ENCODE measurements at regions not wholly inside any gene's neighbourhood (a gene's known extent, or its start where the extent isn't known, plus 50 kb on each side); places are given as distances from the start of the nearest gene placed in this dataset.
"Not testable (repeated sequence)": the region's sequence is repeated elsewhere in the genome, so short reads cannot be mapped to it uniquely, and the experiment has no call there.

GRCh38 chr3:197420115-197420514 is 121.7 kb upstream of the DLG1 start:
- Histone ChIP-seq H3K4me1 (ENCODE audit: low read length) (peaks cover 10% of the 10 kb centered on the region), H2AFZ (ENCODE audit: low read depth, low read length) (no peak overlapping the region), H3K4me3 (ENCODE audit: low read length) (no peak overlapping the region), H3K27me3 (ENCODE audit: low read depth, low read length) (peaks cover 27% of the 10 kb centered on the region), H3K36me3 (replicated peaks; ENCODE audit: low read depth, low read length) (no peaks in the 10 kb centered on the region), H4K20me1 (ENCODE audit: insufficient read depth, low read length) (no peaks in the 10 kb centered on the region), H3K27ac (ENCODE audit: low read length) (no peak overlapping the region), H3K79me2 (ENCODE audit: low read length) (no peaks in the 10 kb centered on the region), H3K4me2 (ENCODE audit: low read length) (no peak overlapping the region), H3K9me3 (ENCODE audit: insufficient read depth, low read length) (no peaks in the 10 kb centered on the region), H3K9ac (ENCODE audit: low read length) (no peak overlapping the region)
- TF ChIP-seq CTCF (IDR thresholded peaks at IDR 0.05; ENCODE audit: low read depth, low read length) = no peak
- TF ChIP-seq EZH2phosphoT487 (IDR thresholded peaks at IDR 0.05; ENCODE audit: low read depth) = no peak

GRCh38 chr3:197419696-197420095 is 121.3 kb upstream of the DLG1 start:
- H3K4me3 ChIP-seq (ENCODE audit: low read length) = no peak overlapping the region
- no peaks in the 10 kb centered on the region for H3K36me3 ChIP-seq (replicated peaks; ENCODE audit: low read depth, low read length)
- TF ChIP-seq CTCF (IDR thresholded peaks at IDR 0.05; ENCODE audit: low read depth, low read length) (no peak), EZH2phosphoT487 (IDR thresholded peaks at IDR 0.05; ENCODE audit: low read depth) (no peak)
- peaks cover 25% of the 10 kb centered on the region for H3K27me3 ChIP-seq (ENCODE audit: low read depth, low read length)
- H3K27ac ChIP-seq (ENCODE audit: low read length) = no peak overlapping the region
- no peaks in the 10 kb centered on the region for H3K79me2 ChIP-seq (ENCODE audit: low read length)
- H3K4me1 ChIP-seq (ENCODE audit: low read length) = peaks cover 10% of the 10 kb centered on the region
- no peak overlapping the region for H2AFZ ChIP-seq (ENCODE audit: low read depth, low read length)
- no peaks in the 10 kb centered on the region for H3K9me3 ChIP-seq (ENCODE audit: insufficient read depth, low read length)
- no peak overlapping the region for H3K4me2 ChIP-seq (ENCODE audit: low read length)
- H3K9ac ChIP-seq (ENCODE audit: low read length) = no peak overlapping the region
- no peaks in the 10 kb centered on the region for H4K20me1 ChIP-seq (ENCODE audit: insufficient read depth, low read length)

GRCh38 chr3:197417911-197418618 is 119.7 kb upstream of the DLG1 start:
- TF ChIP-seq EZH2phosphoT487 (IDR thresholded peaks at IDR 0.05; ENCODE audit: low read depth) = no peak
- TF ChIP-seq CTCF (IDR thresholded peaks at IDR 0.05; ENCODE audit: low read depth, low read length) = no peak
- no peaks in the 10 kb centered on the region for H3K36me3 ChIP-seq (replicated peaks; ENCODE audit: low read depth, low read length)
- no peak overlapping the region for H3K4me3 ChIP-seq (ENCODE audit: low read length)
- H3K4me2 ChIP-seq (ENCODE audit: low read length) = peak overlapping the region; percentile 46; the same call in 1 of the 2 replicates
- H3K27ac ChIP-seq (ENCODE audit: low read length) = no peak overlapping the region
- H3K9me3 ChIP-seq (ENCODE audit: insufficient read depth, low read length) = no peaks in the 10 kb centered on the region
- 0 out of 2 replicates have a peak overlapping the region, but pooled peaks have one; percentile 25 for H2AFZ ChIP-seq (ENCODE audit: low read depth, low read length)
- no peak overlapping the region for H3K9ac ChIP-seq (ENCODE audit: low read length)
- peaks cover 20% of the 10 kb centered on the region for H3K27me3 ChIP-seq (ENCODE audit: low read depth, low read length)
- no peaks in the 10 kb centered on the region for H4K20me1 ChIP-seq (ENCODE audit: insufficient read depth, low read length)
- H3K79me2 ChIP-seq (ENCODE audit: low read length) = no peaks in the 10 kb centered on the region
- peaks cover 10% of the 10 kb centered on the region for H3K4me1 ChIP-seq (ENCODE audit: low read length)

GRCh38 chr3:197417441-197417840 is 119.0 kb upstream of the DLG1 start:
- Histone ChIP-seq H3K27ac (ENCODE audit: low read length) (no peak overlapping the region), H3K4me3 (ENCODE audit: low read length) (no peak overlapping the region), H3K9ac (ENCODE audit: low read length) (no peak overlapping the region), H3K4me2 (ENCODE audit: low read length) (0 out of 2 replicates have a peak overlapping the region, but pooled peaks have one; percentile 46), H3K9me3 (ENCODE audit: insufficient read depth, low read length) (no peaks in the 10 kb centered on the region), H3K36me3 (replicated peaks; ENCODE audit: low read depth, low read length) (no peaks in the 10 kb centered on the region), H3K79me2 (ENCODE audit: low read length) (no peaks in the 10 kb centered on the region), H4K20me1 (ENCODE audit: insufficient read depth, low read length) (no peaks in the 10 kb centered on the region), H3K27me3 (ENCODE audit: low read depth, low read length) (peaks cover 16% of the 10 kb centered on the region), H2AFZ (ENCODE audit: low read depth, low read length) (peak overlapping the region; percentile 25; the same call in 1 of the 2 replicates), H3K4me1 (ENCODE audit: low read length) (peaks cover 10% of the 10 kb centered on the region)
- TF ChIP-seq EZH2phosphoT487 (IDR thresholded peaks at IDR 0.05; ENCODE audit: low read depth) (no peak), CTCF (IDR thresholded peaks at IDR 0.05; ENCODE audit: low read depth, low read length) (no peak)

GRCh38 chr3:197411899-197412298 is 113.5 kb upstream of the DLG1 start:
- not testable (repeated sequence) for H3K27me3 ChIP-seq (ENCODE audit: low read depth, low read length); H3K4me2 ChIP-seq (ENCODE audit: low read length); H3K4me3 ChIP-seq (ENCODE audit: low read length); H3K4me1 ChIP-seq (ENCODE audit: low read length); H3K9me3 ChIP-seq (ENCODE audit: insufficient read depth, low read length); H3K27ac ChIP-seq (ENCODE audit: low read length); H3K79me2 ChIP-seq (ENCODE audit: low read length); H3K9ac ChIP-seq (ENCODE audit: low read length); H3K36me3 ChIP-seq (replicated peaks; ENCODE audit: low read depth, low read length); H2AFZ ChIP-seq (ENCODE audit: low read depth, low read length); H4K20me1 ChIP-seq (ENCODE audit: insufficient read depth, low read length)

GRCh38 chr3:197410170-197410569 is 111.8 kb upstream of the DLG1 start:
- H3K79me2 ChIP-seq (ENCODE audit: low read length); H3K4me2 ChIP-seq (ENCODE audit: low read length); H3K27me3 ChIP-seq (ENCODE audit: low read depth, low read length); H3K4me1 ChIP-seq (ENCODE audit: low read length); H3K4me3 ChIP-seq (ENCODE audit: low read length); H2AFZ ChIP-seq (ENCODE audit: low read depth, low read length); H3K9me3 ChIP-seq (ENCODE audit: insufficient read depth, low read length); H4K20me1 ChIP-seq (ENCODE audit: insufficient read depth, low read length); H3K36me3 ChIP-seq (replicated peaks; ENCODE audit: low read depth, low read length); H3K27ac ChIP-seq (ENCODE audit: low read length); H3K9ac ChIP-seq (ENCODE audit: low read length): not testable (repeated sequence)
